MM.1S (cell line): ENCODE measurements at regions not wholly inside any gene's neighbourhood (a gene's known extent, or its start where the extent isn't known, plus 50 kb on each side); places are given as distances from the start of the nearest gene placed in this dataset.

Experiments used
- CTCF ChIP-seq: fragments of 300-600 bp; sonication (generic); IDR thresholded peaks from 2 replicates; pipeline ENCODE4 v1.5.1; 2016; ENCODE audit warnings: antibody characterized with exemption, low read length, mixed read lengths
- EZH2phosphoT487 ChIP-seq: fragments of 300-600 bp; sonication (generic); IDR thresholded peaks from 2 replicates; pipeline ENCODE4 v1.6.1; 2018; ENCODE audit warnings: antibody characterized with exemption, low read length

- TF ChIP-seq CTCF = no peak
- TF ChIP-seq EZH2phosphoT487 = no peak
Measured at GRCh38 chr17:37833237-37833859, 88.5 kb upstream of the HNF1B start.
